ENCODE measurements at regions not wholly inside any gene's neighbourhood (a gene's known extent, or its start where the extent isn't known, plus 50 kb on each side); places are given as distances from the start of the nearest gene placed in this dataset.

- DNase-seq = no peak
Observed at GRCh38 chr4:125951261-125951887, 636.6 kb downstream of the FAT4 start.

GRCh38 chr4:125952631-125953030 is 637.9 kb downstream of the FAT4 start:
- Histone ChIP-seq H3K27ac (no peak overlapping the region), H3K36me3 (replicated peaks in 1 of 2) (no peaks in the 10 kb centered on the region), H3K4me3 (no peak overlapping the region), H3K4me1 (replicated peaks in 1 of 2) (no peaks in the 10 kb centered on the region), H3K9me3 (replicated peaks in 1 of 3) (no peaks in the 10 kb centered on the region), H3K27me3 (no peaks in the 10 kb centered on the region)
- intact Hi-C loops (cut with DNase I) = no loop called here
- no peak for TF ChIP-seq CTCF (IDR thresholded peaks at IDR 0.05)
- no peak for TF ChIP-seq POLR2A (IDR thresholded peaks at IDR 0.05)
- DNase-seq = no peak

More at GRCh38 chr4:125951261-125951887, 636.6 kb downstream of the FAT4 start:
- 64 to 85% (median 72%) methylated on average over 1 of the region's 1 CpG for WGBS, 4 donors
- TF ChIP-seq POLR2A (IDR thresholded peaks at IDR 0.05) (no peak), CTCF (IDR thresholded peaks at IDR 0.05) (no peak)
- no peaks in the 10 kb centered on the region for H3K27me3 ChIP-seq
- intact Hi-C loops (cut with DNase I) = no loop called here
- no peaks in the 10 kb centered on the region for H3K36me3 ChIP-seq (replicated peaks in 1 of 2)
- H3K4me1 ChIP-seq (replicated peaks in 1 of 2) = no peaks in the 10 kb centered on the region
- no peak overlapping the region for H3K27ac ChIP-seq
- no peaks in the 10 kb centered on the region for H3K9me3 ChIP-seq (replicated peaks in 1 of 3)
- no peak overlapping the region for H3K4me3 ChIP-seq

- Histone ChIP-seq H3K9me3 (replicated peaks in 1 of 3) (no peaks in the 10 kb centered on the region), H3K27ac (no peak overlapping the region), H3K4me3 (no peak overlapping the region), H3K27me3 (no peaks in the 10 kb centered on the region), H3K4me1 (replicated peaks in 1 of 2) (no peaks in the 10 kb centered on the region), H3K36me3 (replicated peaks in 1 of 2) (no peaks in the 10 kb centered on the region)
- TF ChIP-seq POLR2A (IDR thresholded peaks at IDR 0.05) (no peak), CTCF (IDR thresholded peaks at IDR 0.05) (no peak)
- intact Hi-C loops (cut with DNase I) = no loop called here
- no peak for DNase-seq
- 74 to 87% (median 85%) methylated on average over 1 of the region's 1 CpG for WGBS, 4 donors
Observed at GRCh38 chr4:125956276-125956675, 641.5 kb downstream of the FAT4 start.

GRCh38 chr4:125958519-125958918 is 643.8 kb downstream of the FAT4 start:
- Histone ChIP-seq H3K4me3 (no peak overlapping the region), H3K9me3 (replicated peaks in 1 of 3) (no peaks in the 10 kb centered on the region), H3K36me3 (replicated peaks in 1 of 2) (no peaks in the 10 kb centered on the region), H3K4me1 (replicated peaks in 1 of 2) (no peaks in the 10 kb centered on the region), H3K27ac (no peak overlapping the region), H3K27me3 (no peaks in the 10 kb centered on the region)
- no peak for DNase-seq
- intact Hi-C loops (cut with DNase I) = no loop called here
- TF ChIP-seq POLR2A (IDR thresholded peaks at IDR 0.05) = no peak
- no peak for TF ChIP-seq CTCF (IDR thresholded peaks at IDR 0.05)
